CD4-positive, alpha-beta T cell (primary cell): ENCODE measurements at regions not wholly inside any gene's neighbourhood (a gene's known extent, or its start where the extent isn't known, plus 50 kb on each side); places are given as distances from the start of the nearest gene placed in this dataset.

Experiments used
- ATAC-seq: fragments of 200-7000 bp; cut with Tn5 transposase; one replicate; pipeline ENCODE4 v1.10.0; 2022; ENCODE audit warnings: mild to moderate bottlenecking; ENCODE audit not compliant: poor library complexity
- CTCF ChIA-PET: fragments of 350-600 bp; sonication (Branson Sonifier 250); formaldehyde crosslinking; loops from one replicate; lab custom pipeline; 2021; ENCODE audit warnings: antibody characterized with exemption, inconsistent platforms; lab: Charles Lee
- POLR2A ChIA-PET: fragments of 350-600 bp; sonication (Branson Sonifier 250); formaldehyde crosslinking; loops from one replicate; lab custom pipeline; 2021; ENCODE audit warnings: antibody characterized with exemption, inconsistent platforms; lab: Charles Lee
- DNase-seq, 14 experiments: peaks; one replicate each; pipeline ENCODE4 v3.0.0-alpha.2; 2013 to 2020; ENCODE audit warnings: mixed read lengths in 2 of 14
- H3K27ac ChIP-seq, 2 donors: one replicate each; pipeline versions ENCODE4 v1.5.1 to v1.7.0; 2013; ENCODE audit warnings: low read length in 2 of 2, low read depth in 1 of 2, mild to moderate bottlenecking in 1 of 2
- H3K27me3 ChIP-seq, 2 experiments: 1 replicate in 1 of 2; 2 replicates in 1 of 2; pipeline versions ENCODE4 v1.6.1 to v1.7.0; 2013; ENCODE audit warnings: low read length in 2 of 2, control low read depth in 1 of 2, mild to moderate bottlenecking in 1 of 2, moderate library complexity in 1 of 2; ENCODE audit not compliant: insufficient read depth in 2 of 2, control insufficient read depth in 1 of 2
- H3K36me3 ChIP-seq: one replicate; pipeline ENCODE4 v1.6.1; 2013; ENCODE audit warnings: low read length, control low read depth; ENCODE audit not compliant: insufficient read depth
- H3K4me1 ChIP-seq: one replicate; pipeline ENCODE4 v1.6.1; 2013; ENCODE audit warnings: low read length, control low read depth; ENCODE audit not compliant: insufficient read depth
- H3K4me3 ChIP-seq: one replicate; pipeline ENCODE4 v1.5.1; 2013; ENCODE audit warnings: mild to moderate bottlenecking, low read length, moderate library complexity
- H3K9me3 ChIP-seq, 2 experiments: 1 replicate in 1 of 2; 2 replicates in 1 of 2; pipeline versions ENCODE4 v1.6.1 to v1.7.0; 2013; ENCODE audit warnings: low read length in 2 of 2, mild to moderate bottlenecking in 2 of 2, control low read depth in 1 of 2, moderate library complexity in 1 of 2; ENCODE audit not compliant: control insufficient read depth in 1 of 2, insufficient read depth in 1 of 2
- H3K27ac Mint-ChIP-seq: one replicate; pipeline ENCODE4 v1.8.0; 2020; ENCODE audit warnings: mixed read lengths
- H3K27me3 Mint-ChIP-seq: one replicate; pipeline ENCODE4 v1.8.0; 2021; ENCODE audit warnings: mixed read lengths
- H3K36me3 Mint-ChIP-seq: one replicate; pipeline ENCODE4 v1.8.0; 2021; ENCODE audit warnings: low read depth, mixed read lengths
- H3K4me1 Mint-ChIP-seq: one replicate; pipeline ENCODE4 v1.8.0; 2021; ENCODE audit warnings: low read depth, mixed read lengths
- H3K4me3 Mint-ChIP-seq: one replicate; pipeline ENCODE4 v1.8.0; 2020; ENCODE audit warnings: mild to moderate bottlenecking, mixed read lengths
- H3K9me3 Mint-ChIP-seq: one replicate; pipeline ENCODE4 v1.8.0; 2020; ENCODE audit warnings: mixed read lengths
- CTCF ChIP-seq: fragments of 200-600 bp; IDR thresholded peaks from one replicate; pipeline ENCODE4 v1.8.0; 2022; ENCODE audit warnings: antibody characterized with exemption, mild to moderate bottlenecking
- intact Hi-C, 2 experiments: fragments of 100-400 bp; cut with DNase I in 1 of 2; cut with micrococcal nuclease in 1 of 2; formaldehyde crosslinking; loops; one replicate each; pipeline versions ENCODE4 v1.15.1 to v1.9.0; 2023 to 2025; cut with DNase I, micrococcal nuclease

- no peaks in the 10 kb centered on the region for H3K9me3 ChIP-seq
- H3K4me3 ChIP-seq, result no peak overlapping the region
- Mint-ChIP-seq H3K4me3 (no peak overlapping the region), H3K27ac (no peak overlapping the region), H3K9me3 (peaks cover 3% of the 10 kb centered on the region), H3K36me3 (no peaks in the 10 kb centered on the region), H3K27me3 (no peaks in the 10 kb centered on the region), H3K4me1 (no peaks in the 10 kb centered on the region)
- ChIA-PET CTCF (no interaction called here), POLR2A (no interaction called here)
- no peaks in the 10 kb centered on the region for H3K4me1 ChIP-seq
- H3K27me3 ChIP-seq, result no peaks in the 10 kb centered on the region
- DNase-seq (no peak), ATAC-seq (no peak)
- H3K36me3 ChIP-seq, result no peaks in the 10 kb centered on the region
- no peak for TF ChIP-seq CTCF
- intact Hi-C loops, result no loop called here
- H3K27ac ChIP-seq, result no peak overlapping the region
These were observed 341.8 kb downstream of the PLPP3 start for GRCh38 chr1:56237491-56238064.

GRCh38 chr1:56236688-56237087 lies 342.7 kb downstream of the PLPP3 start:
- no peaks in the 10 kb centered on the region for H3K9me3 ChIP-seq

GRCh38 chr1:56235909-56236510 lies 343.4 kb downstream of the PLPP3 start:
- POLR2A ChIA-PET, result no interaction called here
- no peaks in the 10 kb centered on the region for H3K9me3 ChIP-seq
- CTCF ChIA-PET, result no interaction called here
- DNase-seq, result no peak
- no peaks in the 10 kb centered on the region for H3K27me3 Mint-ChIP-seq
- H3K4me3 Mint-ChIP-seq, result no peak overlapping the region
- no peak overlapping the region for H3K27ac ChIP-seq
- H3K27ac Mint-ChIP-seq, result no peak overlapping the region
- no peak for ATAC-seq
- H3K36me3 ChIP-seq, result no peaks in the 10 kb centered on the region
- no peaks in the 10 kb centered on the region for H3K4me1 Mint-ChIP-seq
- no peaks in the 10 kb centered on the region for H3K36me3 Mint-ChIP-seq
- H3K9me3 Mint-ChIP-seq, result peaks cover 3% of the 10 kb centered on the region
- H3K4me1 ChIP-seq, result no peaks in the 10 kb centered on the region
- intact Hi-C loops, result no loop called here
- no peak overlapping the region for H3K4me3 ChIP-seq
- no peaks in the 10 kb centered on the region for H3K27me3 ChIP-seq
- TF ChIP-seq CTCF, result no peak

More at GRCh38 chr1:56236688-56237087, 342.7 kb downstream of the PLPP3 start:
- ChIA-PET CTCF (no interaction called here), POLR2A (no interaction called here)
- H3K4me3 ChIP-seq, result no peak overlapping the region
- no peaks in the 10 kb centered on the region for H3K27me3 ChIP-seq
- H3K27ac Mint-ChIP-seq, result no peak overlapping the region
- peaks cover 3% of the 10 kb centered on the region for H3K9me3 Mint-ChIP-seq
- H3K4me1 ChIP-seq, result no peaks in the 10 kb centered on the region
- ATAC-seq, result no peak
- no peak for DNase-seq
- TF ChIP-seq CTCF, result no peak
- H3K27me3 Mint-ChIP-seq, result no peaks in the 10 kb centered on the region
- no peaks in the 10 kb centered on the region for H3K36me3 Mint-ChIP-seq
- H3K4me1 Mint-ChIP-seq, result no peaks in the 10 kb centered on the region
- no peaks in the 10 kb centered on the region for H3K36me3 ChIP-seq
- H3K27ac ChIP-seq, result no peak overlapping the region
- intact Hi-C loops, result no loop called here
- H3K4me3 Mint-ChIP-seq, result no peak overlapping the region
